ENCODE measurements at regions not wholly inside any gene's neighbourhood (a gene's known extent, or its start where the extent isn't known, plus 50 kb on each side); places are given as distances from the start of the nearest gene placed in this dataset.

GRCh38 chr10:131645756-131646155, 255.1 kb upstream of the PPP2R2D start:
- Histone ChIP-seq H3K9ac (ENCODE audit: low read length) (no peak overlapping the region), H3K4me1 (ENCODE audit: control insufficient read depth, low read depth, low read length) (peaks cover 12% of the 10 kb centered on the region), H3K27me3 (ENCODE audit: control insufficient read depth, insufficient read depth, low read length) (no peaks in the 10 kb centered on the region), H3K4me3 (ENCODE audit: low read length) (no peak overlapping the region), H3K36me3 (ENCODE audit: control insufficient read depth, low read depth, low read length) (no peaks in the 10 kb centered on the region), H3K9me3 (ENCODE audit: control insufficient read depth, low read depth, low read length) (no peaks in the 10 kb centered on the region), H3K27ac (ENCODE audit: low read length) (no peak overlapping the region)

- no peak overlapping the region for H3K9ac ChIP-seq (ENCODE audit: low read length)
- H3K4me3 ChIP-seq (ENCODE audit: low read length): no peak overlapping the region
- H3K27me3 ChIP-seq (ENCODE audit: control insufficient read depth, insufficient read depth, low read length): no peaks in the 10 kb centered on the region
- no peak overlapping the region for H3K27ac ChIP-seq (ENCODE audit: low read length)
- no peaks in the 10 kb centered on the region for H3K36me3 ChIP-seq (ENCODE audit: control insufficient read depth, low read depth, low read length)
- peaks cover 8% of the 10 kb centered on the region for H3K4me1 ChIP-seq (ENCODE audit: control insufficient read depth, low read depth, low read length)
- no peaks in the 10 kb centered on the region for H3K9me3 ChIP-seq (ENCODE audit: control insufficient read depth, low read depth, low read length)
Observed at GRCh38 chr10:131646551-131647525, 254.0 kb upstream of the PPP2R2D start.

GRCh38 chr10:131647789-131648188, 253.0 kb upstream of the PPP2R2D start:
- Histone ChIP-seq H3K4me1 (ENCODE audit: control insufficient read depth, low read depth, low read length) (peaks cover 18% of the 10 kb centered on the region), H3K36me3 (ENCODE audit: control insufficient read depth, low read depth, low read length) (no peaks in the 10 kb centered on the region), H3K9ac (ENCODE audit: low read length) (no peak overlapping the region), H3K27me3 (ENCODE audit: control insufficient read depth, insufficient read depth, low read length) (no peaks in the 10 kb centered on the region), H3K27ac (ENCODE audit: low read length) (no peak overlapping the region), H3K9me3 (ENCODE audit: control insufficient read depth, low read depth, low read length) (no peaks in the 10 kb centered on the region), H3K4me3 (ENCODE audit: low read length) (no peak overlapping the region)

GRCh38 chr10:131648386-131649020, 252.3 kb upstream of the PPP2R2D start:
- Histone ChIP-seq H3K36me3 (ENCODE audit: control insufficient read depth, low read depth, low read length) (no peaks in the 10 kb centered on the region), H3K4me1 (ENCODE audit: control insufficient read depth, low read depth, low read length) (peaks cover 21% of the 10 kb centered on the region), H3K27ac (ENCODE audit: low read length) (no peak overlapping the region), H3K4me3 (ENCODE audit: low read length) (no peak overlapping the region), H3K9ac (ENCODE audit: low read length) (no peak overlapping the region), H3K27me3 (ENCODE audit: control insufficient read depth, insufficient read depth, low read length) (no peaks in the 10 kb centered on the region), H3K9me3 (ENCODE audit: control insufficient read depth, low read depth, low read length) (no peaks in the 10 kb centered on the region)

- Histone ChIP-seq H3K27me3 (ENCODE audit: control insufficient read depth, insufficient read depth, low read length) (no peaks in the 10 kb centered on the region), H3K4me1 (ENCODE audit: control insufficient read depth, low read depth, low read length) (peaks cover 17% of the 10 kb centered on the region), H3K27ac (ENCODE audit: low read length) (no peak overlapping the region), H3K4me3 (ENCODE audit: low read length) (no peak overlapping the region), H3K9ac (ENCODE audit: low read length) (no peak overlapping the region), H3K9me3 (ENCODE audit: control insufficient read depth, low read depth, low read length) (no peaks in the 10 kb centered on the region), H3K36me3 (ENCODE audit: control insufficient read depth, low read depth, low read length) (no peaks in the 10 kb centered on the region)
Observed at GRCh38 chr10:131649617-131650016, 251.2 kb upstream of the PPP2R2D start.

GRCh38 chr10:131650169-131650705, 250.6 kb upstream of the PPP2R2D start:
- no peak overlapping the region for H3K9ac ChIP-seq (ENCODE audit: low read length)
- H3K9me3 ChIP-seq (ENCODE audit: control insufficient read depth, low read depth, low read length): no peaks in the 10 kb centered on the region
- no peak overlapping the region for H3K27ac ChIP-seq (ENCODE audit: low read length)
- peaks cover 17% of the 10 kb centered on the region for H3K4me1 ChIP-seq (ENCODE audit: control insufficient read depth, low read depth, low read length)
- H3K36me3 ChIP-seq (ENCODE audit: control insufficient read depth, low read depth, low read length): no peaks in the 10 kb centered on the region
- no peak overlapping the region for H3K4me3 ChIP-seq (ENCODE audit: low read length)
- no peaks in the 10 kb centered on the region for H3K27me3 ChIP-seq (ENCODE audit: control insufficient read depth, insufficient read depth, low read length)

GRCh38 chr10:131650771-131651673, 249.8 kb upstream of the PPP2R2D start:
- Histone ChIP-seq H3K27ac (ENCODE audit: low read length) (no peak overlapping the region), H3K9me3 (ENCODE audit: control insufficient read depth, low read depth, low read length) (no peaks in the 10 kb centered on the region), H3K27me3 (ENCODE audit: control insufficient read depth, insufficient read depth, low read length) (no peaks in the 10 kb centered on the region), H3K36me3 (ENCODE audit: control insufficient read depth, low read depth, low read length) (no peaks in the 10 kb centered on the region), H3K4me1 (ENCODE audit: control insufficient read depth, low read depth, low read length) (peaks cover 17% of the 10 kb centered on the region), H3K9ac (ENCODE audit: low read length) (no peak overlapping the region), H3K4me3 (ENCODE audit: low read length) (no peak overlapping the region)

- no peak overlapping the region for H3K9ac ChIP-seq (ENCODE audit: low read length)
- H3K27ac ChIP-seq (ENCODE audit: low read length): no peak overlapping the region
- peak overlapping the region; percentile 32 for H3K4me3 ChIP-seq (ENCODE audit: low read length)
Observed at GRCh38 chr10:131651674-131652437, 249.0 kb upstream of the PPP2R2D start.

GRCh38 chr10:131652438-131653139, 248.2 kb upstream of the PPP2R2D start:
- Histone ChIP-seq H3K36me3 (ENCODE audit: control insufficient read depth, low read depth, low read length) (no peaks in the 10 kb centered on the region), H3K9ac (ENCODE audit: low read length) (no peak overlapping the region), H3K27ac (ENCODE audit: low read length) (no peak overlapping the region), H3K27me3 (ENCODE audit: control insufficient read depth, insufficient read depth, low read length) (no peaks in the 10 kb centered on the region), H3K4me3 (ENCODE audit: low read length) (peak overlapping the region; percentile 32), H3K4me1 (ENCODE audit: control insufficient read depth, low read depth, low read length) (peaks cover 15% of the 10 kb centered on the region), H3K9me3 (ENCODE audit: control insufficient read depth, low read depth, low read length) (no peaks in the 10 kb centered on the region)

More at GRCh38 chr10:131651674-131652437, 249.0 kb upstream of the PPP2R2D start:
- Histone ChIP-seq H3K9me3 (ENCODE audit: control insufficient read depth, low read depth, low read length) (no peaks in the 10 kb centered on the region), H3K27me3 (ENCODE audit: control insufficient read depth, insufficient read depth, low read length) (no peaks in the 10 kb centered on the region), H3K4me1 (ENCODE audit: control insufficient read depth, low read depth, low read length) (peaks cover 15% of the 10 kb centered on the region), H3K36me3 (ENCODE audit: control insufficient read depth, low read depth, low read length) (no peaks in the 10 kb centered on the region)

GRCh38 chr10:131653140-131653539, 247.7 kb upstream of the PPP2R2D start:
- no peak overlapping the region for H3K9ac ChIP-seq (ENCODE audit: low read length)
- H3K27ac ChIP-seq (ENCODE audit: low read length): no peak overlapping the region
- no peaks in the 10 kb centered on the region for H3K9me3 ChIP-seq (ENCODE audit: control insufficient read depth, low read depth, low read length)
- H3K4me3 ChIP-seq (ENCODE audit: low read length): no peak overlapping the region
- peaks cover 15% of the 10 kb centered on the region for H3K4me1 ChIP-seq (ENCODE audit: control insufficient read depth, low read depth, low read length)
- no peaks in the 10 kb centered on the region for H3K36me3 ChIP-seq (ENCODE audit: control insufficient read depth, low read depth, low read length)
- no peaks in the 10 kb centered on the region for H3K27me3 ChIP-seq (ENCODE audit: control insufficient read depth, insufficient read depth, low read length)

Measured in iPS-18a (cell line).